Spleen (tissue), 7 donors: ENCODE measurements at regions not wholly inside any gene's neighbourhood (a gene's known extent, or its start where the extent isn't known, plus 50 kb on each side); places are given as distances from the start of the nearest gene placed in this dataset.

ENCODE experiments used
- CTCF ChIP-seq, 11 experiments: fragments of 200-600 bp in 7 of 11; fragments of 450-650 bp in 4 of 11; sonication (generic) in 4 of 11; IDR thresholded peaks in 8 of 11; conservative IDR thresholded peaks in 3 of 11; 1 replicate in 7 of 11; 2 replicates in 4 of 11; pipeline versions ENCODE4 v1.4.0 to v1.8.0; 2016 to 2021; ENCODE audit warnings: antibody characterized with exemption in 11 of 11, inconsistent platforms in 4 of 11, mild to moderate bottlenecking in 1 of 11
- POLR2A ChIP-seq, 3 donors: fragments of 450-650 bp; IDR thresholded peaks; one replicate each; pipeline ENCODE4 v1.5.1; 2017; ENCODE audit warnings: antibody characterized with exemption in 3 of 3, mild to moderate bottlenecking in 1 of 3
- POLR2AphosphoS5 ChIP-seq, 3 donors: sonication (generic); formaldehyde crosslinking; IDR thresholded peaks; one replicate each; pipeline ENCODE4 v1.5.1; 2017; ENCODE audit warnings: antibody characterized with exemption in 3 of 3
- donor health status: DM: no; HTN: no; CAD: no; lungs with moderate emphysema.
- donor health status: DM: no; HTN: no; CAD: no.
- donor health status: DM: no; HTN: no; CAD: no.

GRCh38 chr1:72724951-72725861, 442.9 kb upstream of the NEGR1 start:
- TF ChIP-seq CTCF (IDR thresholded peaks at IDR 0.05 in 8 of 11, conservative IDR thresholded peaks at IDR 0.05 in 3 of 11) (no peak), POLR2AphosphoS5 (IDR thresholded peaks at IDR 0.05) (no peak), POLR2A (IDR thresholded peaks at IDR 0.05) (no peak)
